Activated CD4-positive, alpha-beta memory T cell treated with anti-CD3 and anti-CD28 coated beads for 36 hours (primary cell): ENCODE measurements at regions not wholly inside any gene's neighbourhood (a gene's known extent, or its start where the extent isn't known, plus 50 kb on each side); places are given as distances from the start of the nearest gene placed in this dataset.

Source experiments
- CTCF ChIA-PET: fragments of 350-600 bp; sonication (Branson Sonifier 250); formaldehyde crosslinking; loops from one replicate; lab custom pipeline; 2021; ENCODE audit warnings: antibody characterized with exemption, inconsistent platforms; lab: Charles Lee
- POLR2A ChIA-PET: fragments of 350-600 bp; sonication (Branson Sonifier 250); formaldehyde crosslinking; loops from one replicate; lab custom pipeline; 2021; ENCODE audit warnings: antibody characterized with exemption; lab: Charles Lee
- DNase-seq: peaks from one replicate; pipeline ENCODE4 v3.0.0-alpha.2; 2020
- H3K27ac Mint-ChIP-seq: one replicate; pipeline ENCODE4 v1.8.0; 2021; ENCODE audit warnings: mixed read lengths
- H3K27me3 Mint-ChIP-seq: one replicate; pipeline ENCODE4 v1.8.0; 2021; ENCODE audit warnings: mixed read lengths
- H3K36me3 Mint-ChIP-seq: one replicate; pipeline ENCODE4 v1.8.0; 2021; ENCODE audit warnings: mixed read lengths
- H3K4me1 Mint-ChIP-seq: one replicate; pipeline ENCODE4 v1.8.0; 2021; ENCODE audit warnings: low read depth, mixed read lengths
- H3K4me3 Mint-ChIP-seq: one replicate; pipeline ENCODE4 v1.8.0; 2021; ENCODE audit warnings: mild to moderate bottlenecking, mixed read lengths
- H3K9me3 Mint-ChIP-seq: one replicate; pipeline ENCODE4 v1.8.0; 2021; ENCODE audit warnings: mixed read lengths
- intact Hi-C: fragments of 100-400 bp; cut with micrococcal nuclease; formaldehyde crosslinking; loops from one replicate; pipeline ENCODE4 v1.15.1; 2023

DNA sequence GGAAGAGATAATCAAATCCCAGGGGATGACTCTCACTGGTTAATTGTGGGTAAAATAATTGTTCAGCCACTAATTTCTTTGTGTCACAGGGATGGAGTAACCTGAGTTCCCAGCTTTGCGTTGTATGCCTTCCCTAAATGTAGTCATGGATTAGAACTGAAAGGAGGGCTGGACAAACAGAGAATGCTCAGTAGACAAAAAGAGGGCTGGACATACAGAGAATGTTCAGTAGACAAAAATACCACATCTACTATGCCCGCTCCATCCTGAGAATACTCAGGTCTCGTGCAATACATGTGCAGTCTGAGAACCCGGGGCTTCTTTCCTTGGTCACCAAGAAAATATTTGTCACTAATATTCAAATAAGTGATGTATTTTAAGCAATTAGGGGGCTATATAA lies 497.9 kb downstream of the EPHA4 start:
- Mint-ChIP-seq H3K36me3 (peaks cover 2% of the 10 kb centered on the region), H3K4me3 (no peak overlapping the region), H3K4me1 (no peaks in the 10 kb centered on the region), H3K27me3 (no peaks in the 10 kb centered on the region), H3K27ac (no peak overlapping the region), H3K9me3 (peaks cover 11% of the 10 kb centered on the region)
- CTCF ChIA-PET: no interaction called here
- no peak for DNase-seq
- intact Hi-C loops: no loop called here
- POLR2A ChIA-PET: no interaction called here

DNA sequence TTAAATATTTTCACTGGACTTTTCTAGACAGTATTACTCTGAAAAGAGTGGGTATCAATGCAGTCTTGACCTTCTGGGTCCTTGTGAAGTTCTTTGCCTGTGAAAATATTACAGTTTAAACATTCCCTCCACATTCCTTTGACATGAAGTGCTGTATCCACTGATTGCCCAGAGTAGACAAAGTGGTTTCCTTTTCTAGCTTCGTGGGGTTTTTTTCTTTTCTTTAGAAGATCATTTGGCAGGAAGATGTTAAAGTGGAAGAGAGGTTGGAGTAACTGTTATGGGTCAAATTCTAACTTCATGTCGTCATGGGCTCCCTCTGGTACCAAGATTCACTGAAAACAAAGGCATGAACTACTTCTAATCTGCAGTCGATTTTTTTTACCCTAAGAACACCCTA lies 496.9 kb downstream of the EPHA4 start:
- H3K36me3 Mint-ChIP-seq: peaks cover 2% of the 10 kb centered on the region
- no peak overlapping the region for H3K27ac Mint-ChIP-seq
- no peaks in the 10 kb centered on the region for H3K4me1 Mint-ChIP-seq
- peaks cover 11% of the 10 kb centered on the region for H3K9me3 Mint-ChIP-seq
- DNase-seq: no peak
- ChIA-PET POLR2A (no interaction called here), CTCF (no interaction called here)
- intact Hi-C loops: no loop called here
- H3K4me3 Mint-ChIP-seq: no peak overlapping the region
- no peaks in the 10 kb centered on the region for H3K27me3 Mint-ChIP-seq

DNA sequence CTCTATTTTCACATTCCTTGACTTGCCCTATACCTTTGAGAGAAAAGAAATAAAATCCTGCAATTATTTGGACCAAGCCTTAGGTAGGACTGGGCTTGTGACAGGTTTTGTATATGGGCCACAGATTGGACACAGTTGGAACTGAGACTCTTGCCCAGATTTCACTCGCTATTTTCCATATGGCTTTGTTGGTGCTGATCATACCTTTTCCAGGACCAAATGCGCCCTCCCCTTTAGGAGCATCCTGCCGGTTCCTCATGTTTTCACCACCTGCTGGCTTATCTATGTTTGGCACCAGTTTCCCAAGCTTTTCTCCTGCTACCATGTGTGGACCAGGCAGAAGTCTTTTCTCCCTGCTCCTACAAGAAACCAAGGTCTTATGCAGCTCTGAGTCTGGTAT lies 494.9 kb downstream of the EPHA4 start:
- intact Hi-C loops: no loop called here
- no peak for DNase-seq
- Mint-ChIP-seq H3K4me1 (no peaks in the 10 kb centered on the region), H3K9me3 (no peaks in the 10 kb centered on the region), H3K27me3 (peaks cover 2% of the 10 kb centered on the region), H3K4me3 (no peak overlapping the region), H3K36me3 (no peaks in the 10 kb centered on the region), H3K27ac (no peak overlapping the region)
- ChIA-PET POLR2A (no interaction called here), CTCF (interaction anchor here (1.7 kb wide), 1 partner anchor 9 kb away, joined by 5 read pairs; no protein-coding TSS in a partner anchor)

DNA sequence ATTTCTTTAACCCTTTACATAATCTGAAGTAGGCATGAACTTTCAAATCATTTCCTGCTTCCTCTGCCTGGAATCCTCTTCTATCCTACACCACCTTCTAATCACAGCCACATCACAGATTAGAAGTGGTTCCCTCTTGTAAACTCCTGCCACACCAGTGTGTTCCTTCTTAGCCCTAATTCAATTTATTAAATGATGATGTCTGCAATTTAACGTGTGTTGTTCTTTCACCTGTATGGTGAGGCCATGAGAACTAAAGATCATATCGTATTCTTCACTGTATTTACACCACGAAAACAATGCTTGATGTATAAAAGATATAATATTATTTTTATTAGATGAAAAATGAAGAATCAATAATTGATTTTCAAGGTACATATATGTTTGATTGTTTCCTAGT lies 494.3 kb downstream of the EPHA4 start:
- Mint-ChIP-seq H3K9me3 (no peaks in the 10 kb centered on the region), H3K27ac (no peak overlapping the region)
- intact Hi-C loops: no loop called here

DNA sequence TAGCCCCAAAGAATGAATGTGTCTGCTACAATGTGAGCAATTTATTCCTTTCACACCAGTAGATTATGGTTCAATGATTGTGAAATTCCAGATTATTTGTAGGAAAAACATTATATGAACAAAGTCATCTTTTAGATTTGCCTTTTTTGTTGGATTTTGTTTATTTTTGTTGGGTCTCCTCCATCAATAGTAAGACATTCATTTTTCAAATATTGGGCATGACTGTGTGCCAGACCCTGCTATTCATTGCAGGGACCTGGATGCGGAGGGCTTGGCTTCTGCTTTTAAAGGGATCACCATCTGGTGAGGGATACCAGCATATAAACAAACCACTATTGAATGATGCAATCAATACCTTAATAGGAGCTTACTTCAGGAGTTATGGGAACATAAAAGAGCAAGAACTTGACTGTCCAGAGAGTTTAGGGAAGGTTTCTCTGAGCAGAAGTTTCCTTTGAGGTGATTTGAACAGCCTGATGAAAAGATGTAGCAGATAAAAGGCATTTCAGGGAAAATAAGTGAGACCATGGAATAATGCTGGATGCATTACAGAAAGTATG lies 486.7 kb downstream of the EPHA4 start:
- ChIA-PET POLR2A (no interaction called here), CTCF (no interaction called here)
- no peak for DNase-seq
- H3K27me3 Mint-ChIP-seq: peaks cover 8% of the 10 kb centered on the region
- intact Hi-C loops: no loop called here
- no peak overlapping the region for H3K27ac Mint-ChIP-seq
- no peaks in the 10 kb centered on the region for H3K36me3 Mint-ChIP-seq
- no peaks in the 10 kb centered on the region for H3K4me1 Mint-ChIP-seq
- H3K4me3 Mint-ChIP-seq: no peak overlapping the region
- H3K9me3 Mint-ChIP-seq: no peaks in the 10 kb centered on the region

More for the DNA sequence above, 494.3 kb downstream of the EPHA4 start:
- no peak overlapping the region for H3K4me3 Mint-ChIP-seq
- POLR2A ChIA-PET: no interaction called here
- DNase-seq: no peak
- H3K4me1 Mint-ChIP-seq: no peaks in the 10 kb centered on the region
- CTCF ChIA-PET: interaction anchor here (1.7 kb wide), 1 partner anchor 10 kb away, joined by 5 read pairs; no protein-coding TSS in a partner anchor
- H3K36me3 Mint-ChIP-seq: no peaks in the 10 kb centered on the region
- peaks cover 2% of the 10 kb centered on the region for H3K27me3 Mint-ChIP-seq

DNA sequence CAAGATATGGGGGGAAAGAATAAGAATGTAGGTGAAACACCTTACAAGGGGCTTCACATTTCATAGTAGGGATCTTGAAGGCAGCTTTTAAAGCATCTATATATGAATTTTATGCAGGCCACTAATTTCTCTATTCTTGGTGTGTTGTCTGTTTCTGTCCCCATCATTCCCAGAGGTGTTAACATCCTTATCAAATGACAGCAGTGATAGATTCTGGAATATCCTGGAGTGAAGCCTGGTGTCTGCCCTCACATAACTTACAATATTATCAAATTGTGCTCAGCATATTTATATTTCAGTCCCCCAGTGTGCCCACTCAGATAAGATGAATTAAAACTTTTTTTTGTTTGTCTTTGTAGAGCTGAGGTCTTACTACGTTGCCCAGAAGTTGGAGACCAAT lies 486.2 kb downstream of the EPHA4 start:
- Mint-ChIP-seq H3K27ac (no peak overlapping the region), H3K4me3 (no peak overlapping the region), H3K4me1 (no peaks in the 10 kb centered on the region), H3K36me3 (no peaks in the 10 kb centered on the region), H3K27me3 (peaks cover 8% of the 10 kb centered on the region), H3K9me3 (no peaks in the 10 kb centered on the region)
- ChIA-PET CTCF (no interaction called here), POLR2A (no interaction called here)
- DNase-seq: no peak
- intact Hi-C loops: no loop called here

DNA sequence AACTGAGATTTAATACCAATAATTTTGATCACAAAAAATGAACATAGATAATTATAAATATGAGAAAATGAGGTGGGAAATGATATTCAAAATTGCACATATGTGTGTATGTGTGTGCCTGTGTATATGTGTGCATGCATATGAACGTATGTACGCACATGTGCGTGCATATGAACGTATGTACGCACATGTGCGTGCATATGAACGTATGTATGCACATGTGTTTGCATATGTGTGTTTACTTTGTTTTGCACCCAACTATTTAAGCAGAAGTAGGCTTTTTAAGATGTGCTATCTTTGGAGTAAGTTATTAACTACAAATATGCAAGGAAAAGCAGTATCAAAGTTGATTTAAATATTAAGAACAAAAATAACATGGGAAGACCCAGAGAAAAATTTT lies 484.3 kb downstream of the EPHA4 start:
- no peaks in the 10 kb centered on the region for H3K4me1 Mint-ChIP-seq
- ChIA-PET CTCF (no interaction called here), POLR2A (no interaction called here)
- no peak for DNase-seq
- H3K27ac Mint-ChIP-seq: no peak overlapping the region
- H3K9me3 Mint-ChIP-seq: no peaks in the 10 kb centered on the region
- peaks cover 9% of the 10 kb centered on the region for H3K27me3 Mint-ChIP-seq
- H3K4me3 Mint-ChIP-seq: no peak overlapping the region
- H3K36me3 Mint-ChIP-seq: no peaks in the 10 kb centered on the region
- intact Hi-C loops: no loop called here

DNA sequence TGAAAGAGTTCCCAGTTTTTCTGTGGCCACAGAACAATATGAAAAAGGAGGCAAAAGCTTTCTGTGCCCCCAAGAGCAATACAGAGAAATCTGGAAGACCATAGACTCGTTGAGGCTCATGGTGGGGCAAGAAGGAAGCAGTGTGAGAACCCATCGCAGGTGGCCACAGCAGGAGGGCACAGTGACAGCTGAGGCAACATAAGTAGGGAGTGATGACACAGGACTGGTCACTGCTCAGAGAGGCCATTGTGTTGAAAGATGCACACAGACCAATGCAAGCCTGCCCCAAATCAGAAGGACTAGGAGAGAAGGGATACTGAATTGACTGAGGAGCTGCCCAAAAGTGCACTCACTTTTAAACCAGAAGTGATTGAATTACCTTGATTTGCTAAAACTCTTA lies 483.6 kb downstream of the EPHA4 start:
- CTCF ChIA-PET: no interaction called here
- POLR2A ChIA-PET: no interaction called here
- no peak overlapping the region for H3K4me3 Mint-ChIP-seq
- DNase-seq: no peak
- intact Hi-C loops: no loop called here
- no peaks in the 10 kb centered on the region for H3K4me1 Mint-ChIP-seq
- H3K36me3 Mint-ChIP-seq: no peaks in the 10 kb centered on the region
- H3K27ac Mint-ChIP-seq: no peak overlapping the region
- H3K27me3 Mint-ChIP-seq: peaks cover 9% of the 10 kb centered on the region
- H3K9me3 Mint-ChIP-seq: no peaks in the 10 kb centered on the region

DNA sequence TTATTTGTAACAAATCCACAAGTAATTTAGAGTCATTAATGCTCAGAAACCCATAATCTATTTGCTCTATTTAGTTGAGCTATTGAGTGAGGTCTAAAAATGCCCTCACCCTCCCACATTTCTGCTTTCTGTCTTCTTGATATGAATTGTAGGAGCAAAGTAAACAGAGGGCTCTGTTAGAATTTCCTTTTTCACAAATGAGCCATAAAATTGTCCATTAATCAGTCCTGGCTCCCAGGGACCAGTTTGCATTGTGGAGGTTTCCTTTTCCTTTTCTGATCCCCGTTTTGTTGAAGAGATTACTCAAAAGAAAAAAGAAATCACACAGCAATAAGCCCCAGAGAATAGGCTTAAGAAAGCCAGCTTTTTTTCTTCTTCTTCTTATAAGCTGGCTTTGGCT lies 476.7 kb downstream of the EPHA4 start:
- Mint-ChIP-seq H3K27me3 (peaks cover 4% of the 10 kb centered on the region), H3K9me3 (no peaks in the 10 kb centered on the region), H3K4me3 (no peak overlapping the region), H3K4me1 (no peaks in the 10 kb centered on the region), H3K36me3 (no peaks in the 10 kb centered on the region), H3K27ac (no peak overlapping the region)
- no peak for DNase-seq
- intact Hi-C loops: no loop called here
- POLR2A ChIA-PET: interaction anchor here (0.5 kb wide), 1 partner anchor 8 kb away, joined by 3 read pairs; no protein-coding TSS in a partner anchor
- CTCF ChIA-PET: no interaction called here

DNA sequence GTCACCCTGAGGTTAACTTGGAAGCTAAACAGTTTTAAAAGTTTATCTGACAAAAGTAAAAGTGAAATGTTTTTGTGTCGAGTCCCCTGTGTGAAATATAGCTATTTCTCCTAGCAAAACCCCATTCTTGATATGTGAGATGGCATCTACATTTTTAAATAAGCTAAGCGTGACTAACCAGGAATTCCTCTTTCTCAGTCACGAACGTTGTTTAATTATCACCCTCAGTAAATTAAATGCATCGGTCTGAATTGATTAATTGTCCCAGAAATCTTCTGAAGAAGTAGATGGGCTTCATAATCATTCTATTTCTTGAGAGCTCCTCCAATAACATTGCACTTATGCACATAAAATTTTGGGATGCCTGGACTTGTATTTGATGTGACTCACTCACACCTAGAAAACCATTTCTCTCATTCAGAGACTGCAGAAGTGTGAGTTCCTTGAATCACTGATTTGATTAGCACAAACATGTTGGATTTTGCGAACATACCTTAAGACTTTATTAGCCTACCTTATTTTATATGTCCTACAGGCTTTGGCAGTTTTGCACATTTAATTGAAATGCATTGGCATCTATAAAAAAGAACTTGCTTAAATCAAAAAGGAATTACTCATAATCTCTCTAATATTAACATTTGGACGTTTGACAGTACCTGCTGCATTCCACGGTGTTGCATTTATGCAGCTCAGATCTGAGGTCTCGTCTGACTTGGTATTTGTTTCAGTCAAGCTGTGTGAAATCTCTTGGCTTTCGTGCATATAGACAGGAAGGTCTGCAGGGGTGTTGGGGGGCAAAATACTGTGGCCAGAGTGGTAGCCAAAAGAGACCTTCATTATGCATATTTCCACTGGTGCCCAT lies 475.2 kb downstream of the EPHA4 start:
- no peak overlapping the region for H3K4me3 Mint-ChIP-seq
- no peaks in the 10 kb centered on the region for H3K36me3 Mint-ChIP-seq
- no peak overlapping the region for H3K27ac Mint-ChIP-seq
- no peaks in the 10 kb centered on the region for H3K9me3 Mint-ChIP-seq
- H3K4me1 Mint-ChIP-seq: no peaks in the 10 kb centered on the region
- DNase-seq: no peak
- intact Hi-C loops: no loop called here
- ChIA-PET CTCF (no interaction called here), POLR2A (no interaction called here)
- H3K27me3 Mint-ChIP-seq: peaks cover 6% of the 10 kb centered on the region

DNA sequence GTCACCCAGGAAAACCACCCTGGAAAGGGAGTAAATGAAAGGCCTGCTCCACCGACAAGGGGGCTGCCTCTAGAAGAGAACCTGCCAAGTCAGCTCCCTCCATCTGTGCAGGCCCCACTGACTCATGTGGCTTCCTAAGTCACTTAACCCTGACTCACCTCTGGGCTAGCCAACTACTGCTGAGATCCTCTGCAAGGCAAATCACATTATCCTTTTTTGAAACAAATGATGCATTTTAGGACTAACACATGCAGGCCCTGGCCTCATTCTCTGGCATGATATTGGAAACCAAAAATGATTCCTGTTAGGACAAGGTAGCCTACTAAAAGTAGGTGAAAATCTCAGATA lies 474.6 kb downstream of the EPHA4 start:
- H3K9me3 Mint-ChIP-seq: no peaks in the 10 kb centered on the region
- no peaks in the 10 kb centered on the region for H3K36me3 Mint-ChIP-seq
- H3K27ac Mint-ChIP-seq: no peak overlapping the region
- intact Hi-C loops: no loop called here
- POLR2A ChIA-PET: no interaction called here
- DNase-seq: no peak
- no peaks in the 10 kb centered on the region for H3K4me1 Mint-ChIP-seq
- CTCF ChIA-PET: no interaction called here
- H3K27me3 Mint-ChIP-seq: peaks cover 6% of the 10 kb centered on the region
- no peak overlapping the region for H3K4me3 Mint-ChIP-seq

DNA sequence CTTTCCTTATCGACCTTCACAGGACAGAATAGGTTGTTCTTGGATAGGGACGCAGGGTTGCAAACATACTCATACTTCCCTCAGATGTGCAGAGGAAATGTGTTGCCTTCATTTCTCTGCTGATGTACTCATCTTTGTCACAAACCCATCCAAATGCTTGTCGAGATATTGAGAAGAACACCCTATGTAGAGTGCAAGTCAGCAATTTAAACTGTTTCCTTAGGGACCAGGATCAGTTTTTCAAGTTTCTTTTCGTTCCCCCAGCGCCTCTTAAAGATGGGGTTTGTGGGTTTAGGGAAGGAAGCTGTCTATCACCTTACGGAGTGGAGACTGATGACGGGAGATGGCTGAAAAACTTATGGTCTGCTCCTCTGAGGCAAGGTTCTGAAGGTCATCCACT lies 474.2 kb downstream of the EPHA4 start:
- H3K4me3 Mint-ChIP-seq: no peak overlapping the region
- CTCF ChIA-PET: no interaction called here
- H3K27me3 Mint-ChIP-seq: peaks cover 4% of the 10 kb centered on the region
- DNase-seq: no peak
- H3K4me1 Mint-ChIP-seq: peaks cover 1% of the 10 kb centered on the region
- intact Hi-C loops: no loop called here
- H3K9me3 Mint-ChIP-seq: no peaks in the 10 kb centered on the region
- H3K36me3 Mint-ChIP-seq: no peaks in the 10 kb centered on the region
- H3K27ac Mint-ChIP-seq: no peak overlapping the region
- POLR2A ChIA-PET: no interaction called here
